ENCODE measurements at regions not wholly inside any gene's neighbourhood (a gene's known extent, or its start where the extent isn't known, plus 50 kb on each side); places are given as distances from the start of the nearest gene placed in this dataset.

- no peak for DNase-seq
Observed at GRCh38 chr3:70840106-70840870, 527.9 kb upstream of the MDFIC2 start.

DNA sequence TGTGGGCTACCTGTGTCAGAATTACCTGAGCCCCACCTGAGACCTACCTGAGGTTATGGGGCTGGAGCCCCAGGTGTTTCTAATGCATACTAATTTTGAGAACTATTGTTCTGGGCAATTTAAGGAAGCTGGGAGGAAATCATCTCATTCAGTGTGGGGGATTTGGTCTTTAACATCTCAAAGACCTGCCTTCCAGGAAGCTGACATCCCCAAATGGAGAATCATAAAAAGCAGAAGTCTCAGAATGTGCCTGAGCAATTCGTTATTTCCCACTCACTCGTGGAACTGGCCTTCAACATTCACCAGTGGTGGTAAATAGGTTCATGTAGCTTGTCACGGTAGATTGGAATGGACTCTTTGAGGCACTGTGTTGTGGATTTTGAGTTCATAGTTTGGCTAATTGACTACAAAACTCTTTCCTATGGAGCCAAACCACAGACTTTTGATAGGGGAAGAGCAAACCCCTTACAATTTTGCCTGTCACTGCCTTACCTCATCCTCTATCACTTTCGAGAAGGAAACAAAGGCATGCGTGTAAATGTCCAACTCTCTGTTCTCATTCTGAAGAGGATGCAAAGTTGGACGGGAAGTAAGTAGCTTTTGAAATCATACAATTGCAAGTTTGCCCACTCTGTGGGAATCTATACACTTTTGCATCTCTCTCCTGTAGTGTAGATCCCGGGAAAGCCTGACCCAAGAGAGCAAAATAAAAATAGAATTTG lies 521.0 kb upstream of the MDFIC2 start:
- no peak for DNase-seq

DNA sequence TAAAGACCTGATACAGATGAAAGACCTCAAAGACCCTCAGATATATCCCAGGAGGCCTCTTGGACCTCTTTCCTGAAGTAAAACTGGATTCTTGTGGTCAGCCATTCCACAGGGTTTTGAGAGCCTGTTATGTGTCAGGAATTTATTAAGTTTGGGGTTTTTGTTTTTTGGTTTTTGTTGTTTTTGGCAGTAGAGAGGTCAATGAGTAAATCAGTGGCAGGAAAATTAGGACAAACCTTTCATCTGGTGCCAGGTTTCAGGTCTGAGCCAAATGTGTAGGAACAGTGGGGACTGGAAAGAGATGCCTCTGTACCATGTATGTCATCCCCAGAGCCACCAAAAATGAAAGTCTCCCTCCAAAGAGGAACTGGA lies 520.4 kb upstream of the MDFIC2 start:
- DNase-seq = no peak

- no peak for DNase-seq
Observed at GRCh38 chr3:70832089-70832833, 519.8 kb upstream of the MDFIC2 start.

GRCh38 chr3:70829092-70829491 lies 516.7 kb upstream of the MDFIC2 start:
- DNase-seq = no peak

DNA sequence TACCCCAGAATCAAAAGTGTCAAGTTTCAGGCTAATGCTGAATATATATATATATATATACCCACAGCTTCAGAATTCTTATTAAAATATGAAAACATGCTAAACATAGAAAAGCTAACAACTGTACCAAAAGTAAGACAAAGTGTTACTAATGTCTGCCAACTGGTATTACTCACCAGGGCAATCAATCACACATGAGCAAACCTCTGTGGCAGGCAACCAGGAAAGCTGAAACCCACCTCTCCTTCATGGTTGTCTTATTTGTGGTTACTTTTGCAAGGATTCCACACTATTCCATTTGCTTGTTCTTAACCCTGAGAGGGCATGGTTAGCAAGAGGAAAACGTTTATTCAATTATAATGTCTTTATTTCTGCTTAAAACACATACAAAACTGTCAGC lies 512.3 kb upstream of the MDFIC2 start:
- no peak for DNase-seq

DNA sequence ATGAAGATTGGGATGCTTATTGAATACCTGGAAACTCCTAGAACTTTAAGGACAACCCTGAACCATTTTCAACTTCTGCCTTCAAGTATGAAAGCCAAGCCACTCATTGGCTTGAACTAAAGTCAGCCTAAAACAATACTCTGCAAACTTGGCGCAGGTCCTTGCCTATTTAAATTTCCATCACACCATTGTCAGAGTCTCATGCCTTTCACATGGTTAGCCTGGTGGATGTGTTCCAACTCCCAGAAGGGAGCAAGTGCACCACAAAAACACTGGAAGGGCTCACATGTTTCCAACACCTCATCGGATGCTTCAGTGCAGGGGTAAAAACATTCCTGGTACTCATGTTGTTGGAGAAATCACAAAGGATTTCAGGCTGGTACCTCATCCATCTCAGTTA lies 511.6 kb upstream of the MDFIC2 start:
- no peak for DNase-seq

- no peak for DNase-seq
Observed at GRCh38 chr3:70823622-70824021, 511.2 kb upstream of the MDFIC2 start.

GRCh38 chr3:70822669-70823068 lies 510.2 kb upstream of the MDFIC2 start:
- DNase-seq = no peak

GRCh38 chr3:70821602-70822001 lies 509.2 kb upstream of the MDFIC2 start:
- DNase-seq = no peak

DNA sequence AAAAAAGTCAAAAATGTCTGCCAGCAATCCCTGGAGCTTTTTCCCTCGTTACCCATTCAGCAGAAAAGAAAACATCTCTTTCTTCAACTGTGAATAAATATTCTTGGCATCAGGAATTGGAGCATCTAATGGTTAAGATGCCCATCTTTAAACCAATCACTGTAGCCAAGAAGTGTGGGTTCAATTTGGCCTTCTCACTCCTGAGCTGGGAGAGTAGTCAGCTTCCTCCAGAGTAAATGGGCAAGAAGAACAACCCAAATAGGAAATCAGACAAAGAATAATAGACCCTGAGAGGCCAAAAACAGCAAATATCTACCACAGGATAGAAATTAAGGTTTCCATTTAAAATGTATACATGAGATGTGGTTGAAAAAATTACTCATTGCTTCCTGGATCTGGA lies 508.0 kb upstream of the MDFIC2 start:
- DNase-seq = no peak

GRCh38 chr3:70818145-70818544 lies 505.7 kb upstream of the MDFIC2 start:
- DNase-seq = no peak

- DNase-seq = no peak
Observed at GRCh38 chr3:70816346-70816745, 503.9 kb upstream of the MDFIC2 start.

DNA sequence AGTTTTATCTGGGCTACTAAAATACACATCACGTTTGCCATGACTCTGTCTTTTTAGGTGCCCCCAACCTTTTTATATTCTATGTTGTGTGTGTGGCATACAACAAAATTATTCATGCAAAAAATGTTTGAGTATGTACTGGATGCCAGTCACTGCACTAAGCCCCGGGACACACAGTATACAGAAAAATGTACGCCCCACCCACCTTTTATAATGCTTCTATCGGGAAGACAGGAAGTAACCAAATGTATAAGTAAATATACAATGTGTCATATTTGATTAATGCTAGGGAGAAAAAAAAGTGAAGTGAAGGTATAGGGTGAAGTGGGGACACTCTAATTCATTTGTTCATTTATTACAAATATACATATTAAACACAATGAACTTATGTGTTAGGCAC lies 503.4 kb upstream of the MDFIC2 start:
- DNase-seq = no peak

DNA sequence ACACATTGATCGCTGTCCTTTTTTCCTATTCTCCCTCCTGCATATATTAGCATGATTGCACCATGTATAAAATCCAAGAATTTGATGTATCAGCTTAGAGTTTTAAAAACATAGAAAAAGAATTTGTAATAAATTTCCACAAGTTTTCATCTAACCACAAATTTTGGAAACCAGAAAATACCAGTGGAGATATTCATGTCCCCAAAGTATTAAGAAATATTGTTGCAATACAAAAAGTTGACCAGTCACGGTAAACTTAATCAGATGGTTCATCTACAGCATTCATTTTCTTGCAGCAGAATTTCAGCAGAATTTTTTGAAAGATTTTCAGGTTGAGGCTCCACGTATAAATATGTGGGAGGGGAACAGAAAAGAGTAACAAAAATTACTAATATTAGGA lies 500.9 kb upstream of the MDFIC2 start:
- DNase-seq = no peak

- no peak for DNase-seq
Observed at GRCh38 chr3:70811880-70812279, 499.4 kb upstream of the MDFIC2 start.

DNA sequence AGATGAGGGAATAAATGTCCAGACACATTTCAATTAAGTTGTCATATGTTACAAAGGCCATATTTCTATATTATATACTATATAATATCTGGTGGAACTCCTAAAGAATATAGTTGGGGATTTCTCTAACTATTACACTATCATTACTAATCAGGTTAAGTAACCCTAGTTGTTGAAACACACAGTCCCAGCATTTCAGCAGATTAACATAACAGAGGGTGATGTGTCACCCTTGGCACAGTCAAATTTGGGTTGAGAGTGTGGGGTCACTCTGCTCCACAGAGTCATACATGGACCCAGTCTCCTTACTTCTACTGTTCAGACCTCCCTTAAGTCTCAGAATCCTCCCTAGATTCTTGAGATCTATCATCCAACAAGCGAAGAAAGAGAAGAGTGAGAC lies 496.4 kb upstream of the MDFIC2 start:
- no peak for DNase-seq

DNA sequence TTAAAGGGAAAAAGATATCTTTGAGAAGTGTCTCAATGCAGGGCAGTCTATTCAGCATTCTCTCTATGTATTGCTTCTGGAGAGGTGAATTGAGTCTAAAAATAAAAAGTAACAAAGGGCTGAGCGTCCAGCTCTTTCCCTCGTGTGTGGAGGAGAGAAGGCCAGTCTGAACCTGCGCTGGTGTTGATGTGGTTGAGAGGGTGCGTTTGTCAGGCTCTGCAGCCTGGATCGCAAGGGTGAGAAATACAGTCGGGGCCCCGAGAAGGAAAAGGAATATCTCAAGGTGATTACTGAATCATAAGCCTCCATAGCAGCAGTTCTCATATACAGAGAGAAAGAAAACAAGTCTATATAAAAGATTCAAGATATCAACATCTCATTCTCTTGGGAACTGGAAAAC lies 494.1 kb upstream of the MDFIC2 start:
- no peak for DNase-seq

- DNase-seq = peak; percentile 8
Observed at GRCh38 chr3:70806021-70806420, 493.6 kb upstream of the MDFIC2 start.

- DNase-seq = peak; percentile 71
Observed at GRCh38 chr3:70805061-70805889, 492.8 kb upstream of the MDFIC2 start.

GRCh38 chr3:70803891-70804290 lies 491.5 kb upstream of the MDFIC2 start:
- DNase-seq = no peak

DNA sequence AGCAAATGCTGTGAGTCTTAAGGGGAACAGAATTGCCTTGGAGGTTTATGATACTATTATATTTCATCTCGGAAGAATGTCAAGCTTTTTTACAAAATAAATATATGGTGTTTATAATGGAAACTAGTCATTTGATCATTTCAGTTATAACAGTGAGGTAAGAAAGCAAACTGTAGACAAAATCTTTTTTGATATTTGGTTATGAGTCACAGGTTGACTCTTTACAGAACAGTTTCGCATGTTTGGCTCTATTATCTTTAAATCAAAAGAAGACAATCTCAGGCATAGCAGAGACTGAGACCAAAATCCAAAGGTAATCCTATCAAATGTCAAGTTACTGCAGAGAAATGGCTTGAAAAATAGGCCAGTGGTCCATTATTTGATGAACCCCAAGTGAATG lies 490.9 kb upstream of the MDFIC2 start:
- no peak for DNase-seq

- DNase-seq = no peak
Observed at GRCh38 chr3:70800951-70801350, 488.5 kb upstream of the MDFIC2 start.

Measured in OCI-M1 (cell line).